GM12878 (cell line): ENCODE measurements at regions not wholly inside any gene's neighbourhood (a gene's known extent, or its start where the extent isn't known, plus 50 kb on each side); places are given as distances from the start of the nearest gene placed in this dataset.

Source experiments
- E4F1 ChIP-seq: fragments of 450-650 bp; IDR thresholded peaks from 2 replicates; pipeline ENCODE4 v1.6.1; 2018; ENCODE audit warnings: borderline replicate concordance, mild to moderate bottlenecking; ENCODE audit not compliant: partially characterized antibody
- ELK1 ChIP-seq: IDR thresholded peaks from 2 replicates; pipeline ENCODE4 v1.6.1; 2012; ENCODE audit warnings: low read depth, low read length, improper control_type of control experiment
- EZH2 ChIP-seq: IDR thresholded peaks from 2 replicates; pipeline ENCODE4 v1.6.1; 2012; ENCODE audit warnings: low read depth, mild to moderate bottlenecking, control low read depth, inconsistent platforms, low read length, borderline replicate concordance; ENCODE audit not compliant: control insufficient read depth
- POLR2A ChIP-seq: IDR thresholded peaks from 2 replicates; pipeline ENCODE4 v1.6.1; 2011; ENCODE audit warnings: low read depth, mild to moderate bottlenecking, low read length
- YBX1 ChIP-seq: fragments of 450-650 bp; IDR thresholded peaks from 2 replicates; pipeline ENCODE4 v1.6.1; 2016; ENCODE audit warnings: antibody characterized with exemption
- ZNF274 ChIP-seq: IDR thresholded peaks from one replicate; pipeline ENCODE4 v1.8.0; 2011; ENCODE audit not compliant: insufficient read length, insufficient read depth
- TF ChIP-seq, protein P1 (sequence below), 3 experiments: IDR thresholded peaks in 2 of 3; conservative IDR thresholded peaks in 1 of 3; 2 replicates each; pipeline ENCODE4 v1.5.1; 2011; ENCODE audit warnings: low read depth in 3 of 3, low read length in 3 of 3, mild to moderate bottlenecking in 3 of 3, control low read depth in 2 of 3, moderate library complexity in 2 of 3, inconsistent platforms in 1 of 3, mixed read lengths in 1 of 3; ENCODE audit not compliant: control insufficient read depth in 2 of 3, insufficient read depth in 1 of 3; ENCODE audit errors: extremely low read depth in 1 of 3

- TF ChIP-seq, protein P1, sequence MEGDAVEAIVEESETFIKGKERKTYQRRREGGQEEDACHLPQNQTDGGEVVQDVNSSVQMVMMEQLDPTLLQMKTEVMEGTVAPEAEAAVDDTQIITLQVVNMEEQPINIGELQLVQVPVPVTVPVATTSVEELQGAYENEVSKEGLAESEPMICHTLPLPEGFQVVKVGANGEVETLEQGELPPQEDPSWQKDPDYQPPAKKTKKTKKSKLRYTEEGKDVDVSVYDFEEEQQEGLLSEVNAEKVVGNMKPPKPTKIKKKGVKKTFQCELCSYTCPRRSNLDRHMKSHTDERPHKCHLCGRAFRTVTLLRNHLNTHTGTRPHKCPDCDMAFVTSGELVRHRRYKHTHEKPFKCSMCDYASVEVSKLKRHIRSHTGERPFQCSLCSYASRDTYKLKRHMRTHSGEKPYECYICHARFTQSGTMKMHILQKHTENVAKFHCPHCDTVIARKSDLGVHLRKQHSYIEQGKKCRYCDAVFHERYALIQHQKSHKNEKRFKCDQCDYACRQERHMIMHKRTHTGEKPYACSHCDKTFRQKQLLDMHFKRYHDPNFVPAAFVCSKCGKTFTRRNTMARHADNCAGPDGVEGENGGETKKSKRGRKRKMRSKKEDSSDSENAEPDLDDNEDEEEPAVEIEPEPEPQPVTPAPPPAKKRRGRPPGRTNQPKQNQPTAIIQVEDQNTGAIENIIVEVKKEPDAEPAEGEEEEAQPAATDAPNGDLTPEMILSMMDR (IDR thresholded peaks at IDR 0.05 in 2 of 3, conservative IDR thresholded peaks at IDR 0.05 in 1 of 3; ENCODE audit: control insufficient read depth in 2 of 3, extremely low read depth in 1 of 3, insufficient read depth in 1 of 3, low read depth in 3 of 3, low read length in 3 of 3) = no peak
- TF ChIP-seq E4F1 (no peak), YBX1 (no peak), POLR2A (no peak), ZNF274 (no peak), ELK1 (no peak), EZH2 (no peak)
Observed at GRCh38 chr6:126182650-126183311, 157.1 kb upstream of the CENPW start.
